Amygdala (tissue), 56 donors: ENCODE measurements at regions not wholly inside any gene's neighbourhood (a gene's known extent, or its start where the extent isn't known, plus 50 kb on each side); places are given as distances from the start of the nearest gene placed in this dataset.
A peak's percentile ranks its signal among the peaks of the same experiment; 100 is the strongest.

Source experiments
- DNase-seq, 56 donors: peaks; one replicate each; lab custom pipeline; 2025; lab: John Stamatoyannopoulos, UW

GRCh38 chr13:44165889-44166496 lies 207.6 kb upstream of the SERP2 start:
- DNase-seq, result no peak

DNA sequence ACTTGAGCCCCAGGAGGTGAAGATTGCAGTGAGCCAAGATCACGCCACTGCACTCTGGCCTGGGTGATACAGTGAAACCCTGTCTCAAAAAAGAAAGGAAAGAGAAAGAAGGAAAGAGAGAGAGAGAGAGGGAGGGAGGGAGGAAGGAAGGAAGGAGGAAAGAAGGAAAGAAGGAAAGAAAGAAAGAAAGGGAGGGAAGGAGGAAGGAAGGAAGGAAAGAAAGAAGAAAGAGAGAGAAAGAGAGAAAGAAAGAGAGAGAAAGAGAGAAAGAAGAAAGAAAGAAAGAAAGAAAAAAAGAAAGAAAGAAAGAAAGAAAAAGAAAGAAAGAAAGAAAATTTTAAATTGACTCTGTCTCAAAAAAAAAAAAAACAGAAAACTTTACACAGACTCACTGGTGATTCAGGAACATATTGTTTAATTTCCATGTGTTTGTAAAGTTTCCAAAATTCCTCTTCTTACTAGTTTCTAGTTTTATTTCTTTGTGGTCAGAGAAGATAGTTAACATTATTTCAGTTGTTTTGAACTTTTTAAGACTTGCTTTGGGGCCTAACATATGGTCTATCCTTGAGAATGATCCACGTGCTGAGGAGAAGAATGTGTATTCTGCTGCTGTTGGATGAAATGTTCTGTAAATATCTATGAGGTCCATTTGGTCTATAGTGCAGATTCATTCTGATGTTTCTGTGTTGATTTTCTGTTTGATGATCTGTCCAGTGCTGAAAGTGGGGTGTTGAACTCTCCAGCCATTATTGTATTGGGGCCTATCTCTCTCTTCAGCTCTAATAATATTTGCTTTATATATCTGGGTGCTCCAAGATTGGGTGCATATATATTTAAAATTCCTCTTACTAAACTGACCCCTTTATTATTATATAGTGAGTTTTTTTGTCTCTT lies 204.4 kb upstream of the SERP2 start:
- DNase-seq, result no peak

DNA sequence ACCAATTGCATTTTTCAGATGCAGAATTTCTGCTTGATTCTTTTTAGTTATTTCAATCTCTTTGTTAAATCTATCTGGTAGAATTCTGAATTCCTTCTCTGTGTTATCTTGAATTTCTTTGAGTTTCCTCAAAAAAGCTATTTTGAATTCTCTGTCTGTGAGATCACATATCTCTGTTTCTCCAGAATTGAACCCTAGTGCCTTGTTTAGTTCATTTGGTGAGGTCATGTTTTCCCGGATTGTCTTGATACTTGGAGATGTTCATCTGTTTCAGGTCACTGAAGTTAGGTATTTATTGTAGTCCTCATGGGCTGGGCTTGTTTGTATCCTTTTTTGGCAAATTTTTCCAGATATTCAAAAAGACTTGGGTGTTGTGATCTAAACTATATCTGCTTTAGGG lies 202.9 kb upstream of the SERP2 start:
- no peak for DNase-seq

DNA sequence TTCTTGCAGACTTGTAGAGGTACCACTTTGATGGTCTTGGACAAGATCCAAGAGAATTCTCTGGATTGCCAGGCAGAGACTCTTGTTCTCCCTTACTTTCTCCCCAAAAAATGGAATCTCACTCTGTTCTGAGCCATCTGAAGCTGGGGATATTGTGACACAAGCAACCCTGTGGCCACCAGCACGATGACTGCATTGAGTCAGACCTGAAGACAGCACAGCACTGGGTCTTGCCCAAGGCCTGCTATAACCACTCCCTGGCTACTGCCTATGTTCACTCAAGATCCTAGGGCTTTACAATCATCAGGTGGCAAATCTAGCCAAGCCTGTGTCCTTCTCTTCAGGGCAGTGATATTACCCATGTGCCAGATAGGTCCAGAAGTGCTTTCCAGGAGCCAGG lies 202.5 kb upstream of the SERP2 start:
- no peak for DNase-seq

- no peak for DNase-seq
These were observed 201.8 kb upstream of the SERP2 start for GRCh38 chr13:44171861-44172260.

- DNase-seq, result no peak
These were observed 201.3 kb upstream of the SERP2 start for GRCh38 chr13:44172281-44172810.

DNA sequence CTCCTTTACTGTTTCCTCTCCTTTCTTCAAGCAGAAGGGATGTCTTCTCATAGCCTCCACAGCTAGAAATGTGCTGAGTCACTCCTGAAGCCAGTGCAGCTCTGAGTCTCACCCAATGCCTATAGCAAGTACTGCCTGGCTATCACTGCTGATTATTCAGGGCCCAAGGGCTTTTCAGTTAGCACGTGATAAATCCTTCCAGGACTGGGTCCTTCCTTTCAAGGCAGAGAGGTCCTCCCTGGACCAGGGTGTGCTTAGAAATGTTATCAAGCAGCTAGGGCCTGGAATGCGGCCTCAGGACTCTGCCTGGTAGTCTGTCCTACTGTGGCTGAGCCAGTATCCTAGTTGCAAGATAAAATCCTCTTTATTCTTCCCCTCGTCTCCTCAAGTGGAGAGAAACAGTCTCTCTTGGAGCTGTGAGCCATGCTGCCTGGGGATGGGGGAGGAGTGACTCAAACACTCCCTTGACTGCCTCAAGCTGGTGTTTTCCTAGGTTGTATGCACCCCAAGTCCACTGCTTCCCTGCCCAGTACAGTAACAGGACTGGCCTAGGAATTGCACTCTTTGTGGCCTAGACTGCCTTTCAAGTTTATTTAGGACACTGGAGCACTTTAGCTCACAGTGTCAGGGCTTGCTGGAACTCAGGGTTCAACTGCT lies 198.7 kb upstream of the SERP2 start:
- DNase-seq, result no peak

GRCh38 chr13:44176173-44176572 lies 197.5 kb upstream of the SERP2 start:
- DNase-seq, result no peak

GRCh38 chr13:44180876-44181536 lies 192.6 kb upstream of the SERP2 start:
- DNase-seq, result no peak

- no peak for DNase-seq
These were observed 191.7 kb upstream of the SERP2 start for GRCh38 chr13:44181931-44182330.

- no peak for DNase-seq
These were observed 188.9 kb upstream of the SERP2 start for GRCh38 chr13:44184740-44185139.

- no peak for DNase-seq
These were observed 185.4 kb upstream of the SERP2 start for GRCh38 chr13:44188257-44188656.

- no peak for DNase-seq
These were observed 184.5 kb upstream of the SERP2 start for GRCh38 chr13:44189085-44189484.

DNA sequence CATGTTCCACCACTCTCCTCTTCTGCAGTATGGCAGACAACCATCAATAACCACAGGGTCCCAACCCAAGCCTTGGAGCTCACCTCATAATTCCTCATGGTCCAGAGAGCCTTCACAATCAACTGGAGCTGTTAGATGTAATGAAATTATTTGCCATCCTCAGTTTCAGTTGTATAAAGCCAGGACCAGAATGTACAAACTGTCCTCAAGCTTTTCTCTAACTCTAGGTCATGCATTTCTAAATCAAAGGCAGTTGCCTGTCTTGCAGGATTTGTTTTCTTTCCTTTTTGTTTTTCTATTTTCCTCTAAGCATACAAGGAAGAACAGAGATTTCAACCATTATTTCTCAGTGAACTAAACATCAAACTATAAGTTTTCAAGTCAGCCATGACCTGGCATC lies 182.5 kb upstream of the SERP2 start:
- no peak for DNase-seq

- DNase-seq, result peak in 24 of 56 donors; percentile 5 to 74 (median 26)
These were observed 182.0 kb upstream of the SERP2 start for GRCh38 chr13:44191504-44192171.

DNA sequence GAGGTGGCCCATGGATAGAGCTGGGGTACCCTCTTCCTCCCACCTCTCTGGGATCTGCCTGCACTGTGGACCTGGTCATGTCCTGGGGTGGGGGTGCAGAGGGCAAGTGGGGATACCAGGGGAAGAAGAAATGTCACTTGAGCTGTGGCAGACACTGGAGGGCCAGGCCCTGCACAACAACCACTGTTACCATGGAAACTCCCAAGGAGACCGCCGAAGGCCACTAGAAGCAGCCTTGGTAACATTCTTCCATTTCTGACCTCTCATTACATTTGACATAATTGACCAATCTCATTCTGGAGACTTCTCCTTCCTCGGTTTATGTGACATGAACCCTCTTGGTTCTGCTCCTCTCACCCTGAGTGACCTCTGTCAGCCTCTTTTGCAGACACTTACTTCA lies 179.9 kb upstream of the SERP2 start:
- no peak for DNase-seq

DNA sequence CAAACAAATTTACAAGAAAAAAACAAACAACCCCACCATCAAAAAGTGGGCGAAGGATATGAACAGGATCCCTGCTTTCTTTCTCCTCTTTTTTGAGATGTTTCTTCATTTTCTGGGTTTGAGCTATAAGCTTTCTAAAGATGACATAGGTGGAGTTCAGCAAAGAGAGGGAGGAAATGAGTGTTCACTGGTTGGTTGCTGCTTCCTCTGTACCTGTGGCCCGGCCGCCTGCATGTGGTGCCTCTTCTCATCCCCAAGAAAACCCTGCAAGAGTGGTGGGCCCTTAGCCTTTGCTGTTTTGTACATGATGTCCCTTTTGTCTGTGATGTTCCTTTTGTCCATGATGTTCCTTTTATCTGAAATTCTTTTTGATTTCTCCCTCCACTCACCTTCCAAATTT lies 178.4 kb upstream of the SERP2 start:
- no peak for DNase-seq

GRCh38 chr13:44196196-44196751 lies 177.3 kb upstream of the SERP2 start:
- DNase-seq, result no peak

DNA sequence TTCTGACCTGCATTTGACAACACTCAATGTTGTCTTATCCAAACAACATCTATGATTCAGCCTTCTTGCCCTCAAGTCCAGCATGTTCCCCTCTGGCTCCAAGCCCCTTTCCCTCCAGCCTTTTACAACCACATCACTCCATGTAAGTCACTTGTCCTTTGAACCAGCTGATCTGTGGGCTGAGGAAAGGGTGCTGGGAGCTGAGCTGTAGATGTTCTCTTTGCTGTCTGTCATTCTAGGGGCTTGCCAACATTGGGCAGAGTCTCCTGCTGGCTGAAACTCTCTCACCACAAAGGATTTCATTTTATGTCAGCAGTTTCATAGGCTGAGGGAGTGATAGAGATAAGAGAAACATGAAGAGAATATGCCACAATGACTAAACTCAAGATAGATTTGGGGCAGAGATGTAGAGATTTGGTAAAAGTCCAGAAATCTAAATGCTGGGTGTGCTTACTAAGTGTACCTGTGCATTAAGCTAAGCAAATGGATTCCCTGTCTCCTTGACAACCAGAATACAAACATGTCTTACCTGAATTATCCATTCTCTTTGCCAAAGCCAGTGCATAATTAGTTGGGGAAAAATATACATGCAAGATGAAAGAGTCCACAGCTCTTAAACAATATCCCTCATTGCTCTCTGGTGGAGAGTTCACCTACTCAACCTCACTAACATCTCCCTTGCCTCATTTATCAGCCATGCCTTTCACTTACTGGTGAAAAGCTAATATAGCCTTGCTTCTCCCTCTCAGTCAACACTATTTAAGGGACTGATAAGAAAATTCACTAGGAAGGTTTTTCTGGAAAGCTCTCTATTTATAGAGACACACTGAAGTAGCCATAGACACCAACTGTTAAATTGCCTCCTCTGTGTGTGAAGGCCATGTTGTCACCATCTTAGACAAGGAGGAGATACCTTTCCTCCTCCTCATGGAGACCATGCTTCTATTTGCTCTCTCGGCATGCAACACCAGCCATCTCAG lies 175.5 kb upstream of the SERP2 start:
- no peak for DNase-seq
